IPS-20b (cell line): ENCODE measurements at regions not wholly inside any gene's neighbourhood (a gene's known extent, or its start where the extent isn't known, plus 50 kb on each side); places are given as distances from the start of the nearest gene placed in this dataset.
"Not testable (repeated sequence)": the region's sequence is repeated elsewhere in the genome, so short reads cannot be mapped to it uniquely, and the experiment has no call there.

Experiments
- H3K27ac ChIP-seq: one replicate; pipeline ENCODE4 v1.5.1; 2013; ENCODE audit warnings: low read length
- H3K27me3 ChIP-seq: 2 replicates; pipeline ENCODE4 v1.6.1; 2013; ENCODE audit warnings: mild to moderate bottlenecking, low read length, inconsistent platforms; ENCODE audit not compliant: insufficient read depth
- H3K36me3 ChIP-seq: 2 replicates; pipeline ENCODE4 v1.6.1; 2013; ENCODE audit warnings: low read depth, mild to moderate bottlenecking, inconsistent platforms, low read length, moderate library complexity; ENCODE audit not compliant: insufficient read depth
- H3K4me1 ChIP-seq: 2 replicates; pipeline ENCODE4 v1.6.1; 2013; ENCODE audit warnings: mild to moderate bottlenecking, control low read depth, inconsistent platforms, low read length, moderate library complexity; ENCODE audit not compliant: insufficient read depth
- H3K4me3 ChIP-seq: 2 replicates; pipeline ENCODE4 v1.5.1; 2013; ENCODE audit warnings: mild to moderate bottlenecking, low read length, inconsistent platforms
- H3K9ac ChIP-seq: 2 replicates; pipeline ENCODE4 v1.6.1; 2013; ENCODE audit warnings: low read depth, mild to moderate bottlenecking, inconsistent platforms, low read length, moderate library complexity
- H3K9me3 ChIP-seq: 2 replicates; pipeline ENCODE4 v1.6.1; 2013; ENCODE audit warnings: mild to moderate bottlenecking, low read depth, low read length, inconsistent platforms; ENCODE audit not compliant: insufficient read depth

- H3K27me3 ChIP-seq = no peaks in the 10 kb centered on the region
- no peaks in the 10 kb centered on the region for H3K36me3 ChIP-seq
- peaks cover 5% of the 10 kb centered on the region; the same call in 1 of the 2 replicates for H3K4me1 ChIP-seq
- H3K4me3 ChIP-seq = no peak overlapping the region
- H3K9me3 ChIP-seq = no peaks in the 10 kb centered on the region
- H3K27ac ChIP-seq = no peak overlapping the region
- no peak overlapping the region for H3K9ac ChIP-seq
Observed at GRCh38 chr13:76680112-76680511, 206.1 kb downstream of the KCTD12 start.

- Histone ChIP-seq H3K9ac (no peak overlapping the region), H3K27me3 (no peaks in the 10 kb centered on the region), H3K4me3 (no peak overlapping the region), H3K27ac (no peak overlapping the region), H3K36me3 (no peaks in the 10 kb centered on the region), H3K9me3 (no peaks in the 10 kb centered on the region), H3K4me1 (no peaks in the 10 kb centered on the region)
Observed at GRCh38 chr13:76677043-76677442, 209.2 kb downstream of the KCTD12 start.

- Histone ChIP-seq H3K9ac (no peak overlapping the region), H3K27me3 (no peaks in the 10 kb centered on the region), H3K4me3 (no peak overlapping the region), H3K9me3 (no peaks in the 10 kb centered on the region), H3K4me1 (no peaks in the 10 kb centered on the region), H3K27ac (no peak overlapping the region), H3K36me3 (no peaks in the 10 kb centered on the region)
Observed at GRCh38 chr13:76672420-76672819, 213.8 kb downstream of the KCTD12 start.

GRCh38 chr13:76668716-76669115 lies 217.5 kb downstream of the KCTD12 start:
- Histone ChIP-seq H3K4me3 (no peak overlapping the region), H3K27me3 (no peaks in the 10 kb centered on the region), H3K9ac (no peak overlapping the region), H3K4me1 (no peaks in the 10 kb centered on the region), H3K36me3 (no peaks in the 10 kb centered on the region), H3K27ac (no peak overlapping the region), H3K9me3 (no peaks in the 10 kb centered on the region)

- no peaks in the 10 kb centered on the region for H3K9me3 ChIP-seq
- no peaks in the 10 kb centered on the region for H3K27me3 ChIP-seq
- H3K4me3 ChIP-seq = no peak overlapping the region
- H3K36me3 ChIP-seq = no peaks in the 10 kb centered on the region
- no peak overlapping the region for H3K9ac ChIP-seq
- no peaks in the 10 kb centered on the region for H3K4me1 ChIP-seq
- H3K27ac ChIP-seq = no peak overlapping the region
Observed at GRCh38 chr13:76668141-76668540, 218.1 kb downstream of the KCTD12 start.

- no peaks in the 10 kb centered on the region for H3K36me3 ChIP-seq
- no peak overlapping the region for H3K4me3 ChIP-seq
- no peaks in the 10 kb centered on the region for H3K4me1 ChIP-seq
- H3K9ac ChIP-seq = no peak overlapping the region
- H3K9me3 ChIP-seq = no peaks in the 10 kb centered on the region
- H3K27me3 ChIP-seq = no peaks in the 10 kb centered on the region
- H3K27ac ChIP-seq = no peak overlapping the region
Observed at GRCh38 chr13:76667551-76667950, 218.7 kb downstream of the KCTD12 start.

- H3K9ac ChIP-seq = no peak overlapping the region
- no peaks in the 10 kb centered on the region for H3K36me3 ChIP-seq
- no peaks in the 10 kb centered on the region for H3K4me1 ChIP-seq
- H3K27me3 ChIP-seq = no peaks in the 10 kb centered on the region
- H3K9me3 ChIP-seq = no peaks in the 10 kb centered on the region
- H3K27ac ChIP-seq = no peak overlapping the region
- H3K4me3 ChIP-seq = no peak overlapping the region
Observed at GRCh38 chr13:76663592-76664335, 222.4 kb downstream of the KCTD12 start.

- H3K4me1 ChIP-seq, H3K27ac ChIP-seq, H3K4me3 ChIP-seq, H3K36me3 ChIP-seq, H3K9ac ChIP-seq, H3K27me3 ChIP-seq, H3K9me3 ChIP-seq: not testable (repeated sequence)
Observed at GRCh38 chr13:76659074-76659473, 227.1 kb downstream of the KCTD12 start.

- H3K9me3 ChIP-seq = no peaks in the 10 kb centered on the region
- no peak overlapping the region for H3K9ac ChIP-seq
- no peak overlapping the region for H3K4me3 ChIP-seq
- H3K4me1 ChIP-seq = no peaks in the 10 kb centered on the region
- no peaks in the 10 kb centered on the region for H3K36me3 ChIP-seq
- H3K27me3 ChIP-seq = no peaks in the 10 kb centered on the region
- no peak overlapping the region for H3K27ac ChIP-seq
Observed at GRCh38 chr13:76656500-76656899, 229.7 kb downstream of the KCTD12 start.

- Histone ChIP-seq H3K27ac (no peak overlapping the region), H3K9me3 (no peaks in the 10 kb centered on the region), H3K9ac (no peak overlapping the region), H3K4me1 (no peaks in the 10 kb centered on the region), H3K4me3 (no peak overlapping the region), H3K27me3 (no peaks in the 10 kb centered on the region), H3K36me3 (no peaks in the 10 kb centered on the region)
Observed at GRCh38 chr13:76656056-76656455, 230.1 kb downstream of the KCTD12 start.

- no peak overlapping the region for H3K9ac ChIP-seq
- no peaks in the 10 kb centered on the region for H3K4me1 ChIP-seq
- H3K27ac ChIP-seq = no peak overlapping the region
- H3K27me3 ChIP-seq = no peaks in the 10 kb centered on the region
- no peaks in the 10 kb centered on the region for H3K36me3 ChIP-seq
- no peak overlapping the region for H3K4me3 ChIP-seq
- no peaks in the 10 kb centered on the region for H3K9me3 ChIP-seq
Observed at GRCh38 chr13:76654263-76654662, 231.9 kb downstream of the KCTD12 start.

- no peak overlapping the region for H3K9ac ChIP-seq
- H3K4me1 ChIP-seq = no peaks in the 10 kb centered on the region
- no peaks in the 10 kb centered on the region for H3K36me3 ChIP-seq
- no peaks in the 10 kb centered on the region for H3K9me3 ChIP-seq
- no peak overlapping the region for H3K27ac ChIP-seq
- H3K4me3 ChIP-seq = no peak overlapping the region
- H3K27me3 ChIP-seq = no peaks in the 10 kb centered on the region
Observed at GRCh38 chr13:76651286-76651685, 234.9 kb downstream of the KCTD12 start.
